Stomach (tissue), 4 donors: ENCODE measurements at regions not wholly inside any gene's neighbourhood (a gene's known extent, or its start where the extent isn't known, plus 50 kb on each side); places are given as distances from the start of the nearest gene placed in this dataset.

Source experiments
- CTCF ChIP-seq, 7 experiments: fragments of 450-650 bp in 4 of 7; fragments of 200-600 bp in 3 of 7; sonication (generic) in 3 of 7; IDR thresholded peaks; one replicate each; pipeline ENCODE4 v1.5.1; 2016 to 2019; ENCODE audit warnings: antibody characterized with exemption in 7 of 7, control low read depth in 2 of 7, mild to moderate bottlenecking in 1 of 7
- EP300 ChIP-seq: sonication (generic); formaldehyde crosslinking; IDR thresholded peaks from one replicate; pipeline ENCODE4 v1.6.1; 2017; ENCODE audit warnings: antibody characterized with exemption
- POLR2A ChIP-seq, 4 donors: fragments of 450-650 bp; IDR thresholded peaks; one replicate each; pipeline ENCODE4 v1.6.1; 2016; ENCODE audit warnings: antibody characterized with exemption in 4 of 4, control low read depth in 2 of 4, mild to moderate bottlenecking in 1 of 4, moderate library complexity in 1 of 4
- POLR2AphosphoS5 ChIP-seq, 3 donors: sonication (generic); formaldehyde crosslinking; IDR thresholded peaks; one replicate each; pipeline ENCODE4 v1.6.1; 2016; ENCODE audit warnings: antibody characterized with exemption in 3 of 3

GRCh38 chr5:152135827-152136226, 211.2 kb upstream of the GLRA1 start:
- TF ChIP-seq CTCF (IDR thresholded peaks at IDR 0.05) (no peak), EP300 (no peak), POLR2A (IDR thresholded peaks at IDR 0.05) (no peak), POLR2AphosphoS5 (IDR thresholded peaks at IDR 0.05) (no peak)
